ENCODE measurements at regions not wholly inside any gene's neighbourhood (a gene's known extent, or its start where the extent isn't known, plus 50 kb on each side); places are given as distances from the start of the nearest gene placed in this dataset.

GRCh38 chr12:107474639-107475539 lies 210.7 kb upstream of the PWP1 start:
- TF ChIP-seq, protein P1, sequence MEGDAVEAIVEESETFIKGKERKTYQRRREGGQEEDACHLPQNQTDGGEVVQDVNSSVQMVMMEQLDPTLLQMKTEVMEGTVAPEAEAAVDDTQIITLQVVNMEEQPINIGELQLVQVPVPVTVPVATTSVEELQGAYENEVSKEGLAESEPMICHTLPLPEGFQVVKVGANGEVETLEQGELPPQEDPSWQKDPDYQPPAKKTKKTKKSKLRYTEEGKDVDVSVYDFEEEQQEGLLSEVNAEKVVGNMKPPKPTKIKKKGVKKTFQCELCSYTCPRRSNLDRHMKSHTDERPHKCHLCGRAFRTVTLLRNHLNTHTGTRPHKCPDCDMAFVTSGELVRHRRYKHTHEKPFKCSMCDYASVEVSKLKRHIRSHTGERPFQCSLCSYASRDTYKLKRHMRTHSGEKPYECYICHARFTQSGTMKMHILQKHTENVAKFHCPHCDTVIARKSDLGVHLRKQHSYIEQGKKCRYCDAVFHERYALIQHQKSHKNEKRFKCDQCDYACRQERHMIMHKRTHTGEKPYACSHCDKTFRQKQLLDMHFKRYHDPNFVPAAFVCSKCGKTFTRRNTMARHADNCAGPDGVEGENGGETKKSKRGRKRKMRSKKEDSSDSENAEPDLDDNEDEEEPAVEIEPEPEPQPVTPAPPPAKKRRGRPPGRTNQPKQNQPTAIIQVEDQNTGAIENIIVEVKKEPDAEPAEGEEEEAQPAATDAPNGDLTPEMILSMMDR (conservative IDR thresholded peaks at IDR 0.05; ENCODE audit: low read depth, low read length), result no peak
- TF ChIP-seq EZH2 (IDR thresholded peaks at IDR 0.05; ENCODE audit: borderline replicate concordance, low read depth, low read length, poor library complexity, severe bottlenecking), result no peak
